HG03039 (cell line): ENCODE measurements at regions not wholly inside any gene's neighbourhood (a gene's known extent, or its start where the extent isn't known, plus 50 kb on each side); places are given as distances from the start of the nearest gene placed in this dataset.
"Not testable (repeated sequence)": the region's sequence is repeated elsewhere in the genome, so short reads cannot be mapped to it uniquely, and the experiment has no call there.

Source experiments
- ATAC-seq: cut with Tn5 transposase; IDR thresholded peaks from one replicate; pipeline ENCODE4 v1.9.1; 2021; ENCODE audit warnings: mild to moderate bottlenecking, moderate library complexity; ENCODE audit not compliant: unreplicated experiment

GRCh38 chr7:9488555-9488954 is 1055.1 kb downstream of the NXPH1 start:
- no peak for ATAC-seq

GRCh38 chr7:9498303-9498702 is 1064.9 kb downstream of the NXPH1 start:
- no peak for ATAC-seq

- no peak for ATAC-seq
These were observed 1068.9 kb downstream of the NXPH1 start for GRCh38 chr7:9502269-9502668.

GRCh38 chr7:9504678-9505077 is 1071.3 kb downstream of the NXPH1 start:
- ATAC-seq, result no peak

- ATAC-seq, result no peak
These were observed 1072.1 kb downstream of the NXPH1 start for GRCh38 chr7:9505516-9505915.

GRCh38 chr7:9507290-9507689 is 1073.9 kb downstream of the NXPH1 start:
- ATAC-seq, result no peak

- ATAC-seq, result no peak
These were observed 1083.3 kb downstream of the NXPH1 start for GRCh38 chr7:9516662-9517061.

GRCh38 chr7:9523579-9523978 is 1090.2 kb downstream of the NXPH1 start:
- no peak for ATAC-seq

- not testable (repeated sequence) for ATAC-seq
These were observed 1119.0 kb downstream of the NXPH1 start for GRCh38 chr7:9552431-9552830.

- ATAC-seq, result no peak
These were observed 1124.4 kb downstream of the NXPH1 start for GRCh38 chr7:9557853-9558252.

- ATAC-seq, result no peak
These were observed 1142.3 kb downstream of the NXPH1 start for GRCh38 chr7:9575716-9576115.

GRCh38 chr7:9582824-9583223 is 1149.4 kb downstream of the NXPH1 start:
- ATAC-seq, result no peak

GRCh38 chr7:9598411-9598810 is 1165.0 kb downstream of the NXPH1 start:
- ATAC-seq, result no peak

GRCh38 chr7:9600974-9601373 is 1167.6 kb downstream of the NXPH1 start:
- ATAC-seq, result no peak

- ATAC-seq, result no peak
These were observed 1169.9 kb downstream of the NXPH1 start for GRCh38 chr7:9603291-9603690.

GRCh38 chr7:9608560-9608959 is 1175.2 kb downstream of the NXPH1 start:
- ATAC-seq, result no peak

GRCh38 chr7:9620899-9621298 is 1187.5 kb downstream of the NXPH1 start:
- not testable (repeated sequence) for ATAC-seq

- ATAC-seq, result not testable (repeated sequence)
These were observed 1188.0 kb downstream of the NXPH1 start for GRCh38 chr7:9621306-9621902.

GRCh38 chr7:9621927-9622326 is 1188.5 kb downstream of the NXPH1 start:
- no peak for ATAC-seq

- no peak for ATAC-seq
These were observed 1192.5 kb downstream of the NXPH1 start for GRCh38 chr7:9625953-9626352.

GRCh38 chr7:9645756-9646155 is 1212.3 kb downstream of the NXPH1 start:
- no peak for ATAC-seq

GRCh38 chr7:9657257-9657656 is 1223.8 kb downstream of the NXPH1 start:
- no peak for ATAC-seq
